ENCODE measurements at regions not wholly inside any gene's neighbourhood (a gene's known extent, or its start where the extent isn't known, plus 50 kb on each side); places are given as distances from the start of the nearest gene placed in this dataset.

DNA sequence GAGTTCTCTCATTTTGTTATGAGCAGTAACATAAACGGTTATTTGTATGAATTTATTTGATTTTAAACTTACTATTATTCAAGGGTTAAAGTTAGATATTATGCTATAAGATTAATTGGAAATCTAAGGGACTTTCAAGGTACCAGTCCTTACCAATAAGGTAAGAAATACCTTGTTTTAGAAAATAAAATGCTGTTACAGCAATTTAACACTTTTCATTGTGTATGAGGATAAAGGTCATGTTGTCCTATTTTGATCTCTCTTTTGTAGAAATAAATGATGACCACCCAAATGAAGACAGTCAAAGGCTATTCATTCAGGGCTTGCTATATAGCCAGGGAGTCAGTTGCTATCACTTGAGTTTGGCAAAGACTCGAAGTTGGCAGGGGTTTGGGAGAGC lies 1185.9 kb upstream of the GOT2 start:
- DNase-seq (ENCODE audit: low read depth, low spot score), result no peak
- no peak overlapping the region for H3K4me3 ChIP-seq (ENCODE audit: low read length)

- DNase-seq (ENCODE audit: low read depth, low spot score), result no peak
- no peak overlapping the region for H3K4me3 ChIP-seq (ENCODE audit: low read length)
Observed at GRCh38 chr16:59913666-59914065, 1179.5 kb upstream of the GOT2 start.

GRCh38 chr16:59909262-59909661 lies 1175.1 kb upstream of the GOT2 start:
- no peak overlapping the region for H3K4me3 ChIP-seq (ENCODE audit: low read length)
- no peak for DNase-seq (ENCODE audit: low read depth, low spot score)

- no peak for DNase-seq (ENCODE audit: low read depth, low spot score)
- no peak overlapping the region for H3K4me3 ChIP-seq (ENCODE audit: low read length)
Observed at GRCh38 chr16:59907611-59908010, 1173.5 kb upstream of the GOT2 start.

GRCh38 chr16:59905606-59906005 lies 1171.5 kb upstream of the GOT2 start:
- DNase-seq (ENCODE audit: low read depth, low spot score), result no peak
- H3K4me3 ChIP-seq (ENCODE audit: low read length), result no peak overlapping the region

GRCh38 chr16:59905131-59905530 lies 1171.0 kb upstream of the GOT2 start:
- DNase-seq (ENCODE audit: low read depth, low spot score), result no peak
- H3K4me3 ChIP-seq (ENCODE audit: low read length), result no peak overlapping the region

DNA sequence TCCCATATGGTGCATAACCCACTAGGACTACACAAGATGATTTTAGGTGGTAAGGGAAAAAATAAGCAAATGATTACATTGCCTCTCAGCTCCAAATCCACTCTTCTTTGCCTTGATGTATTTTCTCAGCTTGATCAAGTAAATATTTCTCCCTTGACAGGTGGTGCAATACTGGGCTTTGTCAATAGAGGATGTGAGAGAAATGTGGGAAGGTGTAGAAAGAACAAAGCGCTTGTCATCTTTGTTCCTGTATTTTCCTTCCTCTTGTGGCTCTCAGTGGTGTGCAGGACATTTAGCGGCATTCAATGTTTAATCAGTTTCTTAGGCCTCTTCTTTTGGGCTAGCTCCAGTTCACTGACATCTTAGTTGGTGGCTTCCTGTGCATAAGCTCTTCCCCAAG lies 1165.8 kb upstream of the GOT2 start:
- no peak overlapping the region for H3K4me3 ChIP-seq (ENCODE audit: low read length)
- DNase-seq (ENCODE audit: low read depth, low spot score), result no peak

DNA sequence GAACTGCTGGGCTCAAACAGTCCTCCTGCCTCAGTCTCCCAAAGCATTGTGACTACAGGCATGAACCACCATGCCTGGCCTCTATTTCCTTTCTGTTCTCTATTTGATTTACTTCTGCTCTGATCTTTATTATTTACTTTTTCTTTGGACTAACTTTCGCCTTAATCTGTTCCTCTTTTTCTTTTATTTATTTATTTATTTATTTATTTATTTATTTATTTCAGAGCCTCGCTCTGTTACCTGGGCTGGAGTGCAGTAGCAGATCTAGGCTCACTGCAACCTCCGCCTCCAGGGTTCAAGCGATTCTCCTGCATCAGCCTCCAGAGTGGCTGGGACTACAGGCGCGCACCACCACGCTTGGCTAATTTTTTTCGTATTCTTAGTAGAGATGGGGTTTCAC lies 1158.3 kb upstream of the GOT2 start:
- H3K4me3 ChIP-seq (ENCODE audit: low read length), result no peak overlapping the region
- no peak for DNase-seq (ENCODE audit: low read depth, low spot score)

- H3K4me3 ChIP-seq (ENCODE audit: low read length), result no peak overlapping the region
- DNase-seq (ENCODE audit: low read depth, low spot score), result no peak
Observed at GRCh38 chr16:59887856-59888255, 1153.7 kb upstream of the GOT2 start.

DNA sequence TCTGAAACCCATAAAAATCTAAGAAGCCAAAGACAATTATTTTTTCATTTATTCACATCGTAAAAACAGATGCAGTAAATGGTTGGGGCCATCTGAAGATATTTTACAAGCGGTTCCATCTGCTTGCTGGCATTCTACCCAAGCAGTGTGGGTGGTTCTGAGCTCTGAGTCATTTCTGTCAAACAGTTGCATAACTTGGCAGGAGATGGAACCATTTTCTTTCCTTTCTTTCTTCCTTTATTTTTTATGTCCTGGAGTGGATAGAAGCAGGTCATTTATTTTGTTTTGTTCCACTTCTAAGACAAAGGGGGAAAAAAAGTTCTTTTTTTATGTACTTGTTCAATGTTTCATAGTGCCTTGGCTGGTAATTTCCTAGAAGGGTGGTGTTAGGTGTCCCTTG lies 1151.9 kb upstream of the GOT2 start:
- no peak for DNase-seq (ENCODE audit: low read depth, low spot score)
- H3K4me3 ChIP-seq (ENCODE audit: low read length), result no peak overlapping the region

DNA sequence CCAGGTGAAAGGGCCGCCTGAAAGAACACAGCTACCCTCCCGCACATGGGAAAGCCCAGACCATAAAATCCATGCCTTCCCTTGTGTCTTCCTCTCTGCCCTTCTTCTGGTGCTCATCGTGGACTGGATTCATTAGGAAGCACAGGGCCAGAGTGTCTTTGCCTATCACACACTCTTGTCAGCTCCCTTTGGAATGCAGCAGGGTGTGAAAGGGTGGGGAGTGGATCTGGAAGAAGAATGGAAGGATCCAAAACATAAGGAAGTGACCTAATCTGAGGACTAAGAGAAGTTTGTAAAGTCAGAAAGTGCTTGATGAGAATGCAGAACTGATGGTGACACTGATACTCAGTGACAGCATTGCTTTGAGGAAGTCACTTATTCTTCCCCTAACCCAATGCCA lies 1147.3 kb upstream of the GOT2 start:
- no peak overlapping the region for H3K4me3 ChIP-seq (ENCODE audit: low read length)
- no peak for DNase-seq (ENCODE audit: low read depth, low spot score)

DNA sequence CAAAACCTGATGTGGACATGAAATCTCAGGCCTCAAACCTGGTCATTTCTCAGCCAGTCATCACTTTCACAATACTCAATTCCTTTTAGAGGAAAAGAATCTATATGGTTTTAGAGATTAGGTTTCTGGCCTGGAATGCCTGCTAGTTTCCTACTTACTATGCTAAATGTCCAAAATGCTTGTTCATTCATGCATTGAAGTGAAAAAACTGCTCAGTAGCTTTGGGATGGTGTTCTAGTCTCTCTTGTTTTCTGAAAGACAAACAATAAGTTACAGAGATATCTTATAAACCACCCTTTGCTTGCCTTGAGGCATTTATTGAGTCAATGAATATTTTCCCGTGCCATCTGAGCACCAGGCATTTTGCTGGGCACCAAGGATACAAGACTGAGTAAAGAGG lies 1146.5 kb upstream of the GOT2 start:
- no peak for DNase-seq (ENCODE audit: low read depth, low spot score)
- H3K4me3 ChIP-seq (ENCODE audit: low read length), result no peak overlapping the region

GRCh38 chr16:59878999-59879398 lies 1144.9 kb upstream of the GOT2 start:
- no peak for DNase-seq (ENCODE audit: low read depth, low spot score)

DNA sequence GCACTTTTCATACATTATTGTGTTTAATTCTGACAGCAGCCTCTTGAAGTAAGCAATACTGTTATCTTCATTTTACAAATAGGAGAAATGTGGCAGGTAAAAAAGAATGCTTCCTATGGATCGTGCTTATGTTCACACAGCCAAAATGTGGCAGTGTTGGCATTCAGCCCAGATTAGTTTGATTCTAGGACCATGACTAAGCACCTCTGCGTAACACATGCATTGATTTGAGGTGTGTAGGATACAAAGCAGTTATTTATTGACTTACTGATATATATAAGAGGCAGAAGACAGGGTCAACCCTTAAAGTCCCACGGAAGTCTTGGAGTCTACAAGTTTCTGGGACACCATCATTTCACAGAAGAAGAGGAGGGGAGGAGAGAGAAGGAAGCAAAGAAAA lies 1144.4 kb upstream of the GOT2 start:
- no peak for DNase-seq (ENCODE audit: low read depth, low spot score)
- H3K4me3 ChIP-seq (ENCODE audit: low read length), result no peak overlapping the region

More at GRCh38 chr16:59878999-59879398, 1144.9 kb upstream of the GOT2 start:
- no peak overlapping the region for H3K4me3 ChIP-seq (ENCODE audit: low read length)

DNA sequence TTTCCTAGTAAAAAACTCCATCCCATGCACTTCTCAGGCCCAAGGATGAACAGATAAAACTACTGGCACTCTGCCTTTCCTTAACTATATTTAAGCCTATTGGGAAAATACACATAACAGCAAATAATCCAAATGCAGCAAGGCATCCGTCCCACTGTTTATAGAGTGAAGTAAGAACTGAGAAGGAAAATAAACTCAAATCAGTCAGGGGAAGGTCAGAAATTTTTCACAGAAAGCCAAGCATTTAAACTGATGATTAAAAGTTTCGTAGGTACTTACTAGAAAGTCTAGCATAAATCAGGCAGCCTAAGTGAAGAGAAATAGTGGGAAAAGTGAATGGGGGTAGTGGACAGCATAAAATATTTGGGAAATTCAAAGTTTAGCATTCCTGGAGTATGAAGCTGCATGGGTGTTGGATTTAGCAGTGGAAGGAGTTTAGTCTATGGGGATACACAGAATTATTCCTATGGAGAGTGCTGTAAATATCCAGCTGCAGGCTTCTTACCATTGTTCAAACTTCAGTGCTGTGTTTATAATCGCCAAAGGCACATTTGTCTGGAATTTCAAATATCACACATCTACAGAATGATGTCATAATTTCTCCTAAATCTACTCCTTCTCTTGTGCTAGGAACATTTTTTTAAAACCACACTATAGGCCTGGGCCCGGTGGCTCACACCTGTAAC lies 1131.0 kb upstream of the GOT2 start:
- DNase-seq (ENCODE audit: low read depth, low spot score), result no peak
- H3K4me3 ChIP-seq (ENCODE audit: low read length), result no peak overlapping the region

DNA sequence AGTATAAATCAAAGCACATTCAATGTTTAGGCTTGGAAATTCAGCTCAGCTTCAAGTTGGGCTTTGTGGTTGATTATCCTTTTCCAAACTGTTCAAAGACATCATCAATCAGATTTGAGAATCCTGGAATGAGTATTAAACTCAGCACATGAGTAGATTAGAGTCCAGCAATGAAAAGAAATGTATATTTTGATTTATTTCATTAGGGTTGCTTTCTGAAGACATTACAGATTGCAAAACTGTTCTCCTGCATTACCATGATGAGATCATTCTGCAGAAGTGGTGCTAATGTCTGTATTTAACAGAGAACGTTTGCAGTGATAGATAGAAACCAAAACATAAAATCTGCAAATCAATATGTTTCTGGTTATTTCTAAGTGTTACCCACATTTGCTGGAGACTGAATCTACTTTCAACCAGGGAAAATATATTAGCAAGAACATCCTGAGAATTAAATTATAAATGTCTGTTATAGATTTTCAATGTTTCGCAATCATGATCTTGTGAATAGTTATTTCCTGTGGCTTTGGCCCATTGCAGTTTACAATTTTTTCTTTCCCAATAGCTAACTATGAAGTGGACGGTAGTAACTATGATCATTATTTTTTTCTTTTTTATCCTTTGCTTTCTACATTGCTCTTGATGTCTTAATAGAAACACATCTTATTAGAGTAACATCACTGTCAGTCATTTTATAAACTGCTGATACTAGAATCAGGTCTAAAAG lies 1125.7 kb upstream of the GOT2 start:
- no peak overlapping the region for H3K4me3 ChIP-seq (ENCODE audit: low read length)
- DNase-seq (ENCODE audit: low read depth, low spot score), result no peak

GRCh38 chr16:59854846-59855439 lies 1120.8 kb upstream of the GOT2 start:
- DNase-seq (ENCODE audit: low read depth, low spot score), result no peak
- H3K4me3 ChIP-seq (ENCODE audit: low read length), result no peak overlapping the region

DNA sequence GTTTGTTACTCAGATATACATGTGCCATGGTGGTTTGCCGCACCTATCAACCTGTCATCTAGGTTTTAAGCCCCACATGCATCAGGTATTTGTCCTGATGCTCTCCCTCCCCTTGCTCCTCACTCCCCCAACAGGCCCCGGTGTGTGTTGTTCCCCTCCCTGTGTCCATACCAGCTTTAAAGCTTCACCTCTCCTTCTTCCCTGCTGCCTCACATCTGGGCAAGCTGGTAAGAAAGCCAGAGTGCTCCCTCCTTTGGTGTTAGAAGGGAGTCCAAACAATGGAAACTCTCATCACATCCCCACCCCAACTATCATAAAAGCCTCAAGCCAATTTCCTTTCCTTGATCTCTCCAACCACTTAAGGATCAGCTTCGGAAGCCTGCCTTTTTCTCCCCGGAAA lies 1115.6 kb upstream of the GOT2 start:
- no peak overlapping the region for H3K4me3 ChIP-seq (ENCODE audit: low read length)
- DNase-seq (ENCODE audit: low read depth, low spot score), result no peak

GRCh38 chr16:59848296-59848695 lies 1114.2 kb upstream of the GOT2 start:
- no peak overlapping the region for H3K4me3 ChIP-seq (ENCODE audit: low read length)
- DNase-seq (ENCODE audit: low read depth, low spot score), result no peak

DNA sequence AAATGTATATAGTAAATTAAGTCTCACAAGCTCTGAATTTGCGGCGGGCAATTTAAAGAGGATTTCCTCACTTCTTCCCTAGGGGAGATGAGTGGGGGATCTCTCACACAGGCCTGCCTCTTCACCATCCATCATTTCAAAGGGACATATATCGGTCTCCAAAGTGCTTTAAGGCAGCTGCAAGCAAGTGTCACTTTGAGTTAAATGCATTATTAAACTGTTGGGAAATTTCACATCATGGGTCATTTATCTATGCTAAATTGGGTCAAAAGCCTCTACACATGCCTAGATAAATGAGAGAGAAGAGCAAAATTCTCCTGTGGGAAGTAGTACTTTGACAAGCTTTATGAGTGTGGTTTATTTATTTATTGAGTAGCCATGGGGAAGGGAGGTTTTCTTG lies 1106.1 kb upstream of the GOT2 start:
- DNase-seq (ENCODE audit: low read depth, low spot score), result no peak
- H3K4me3 ChIP-seq (ENCODE audit: low read length), result no peak overlapping the region

GRCh38 chr16:59826767-59827166 lies 1092.7 kb upstream of the GOT2 start:
- no peak overlapping the region for H3K4me3 ChIP-seq (ENCODE audit: low read length)
- no peak for DNase-seq (ENCODE audit: low read depth, low spot score)

Measured in Jurkat, Clone E6-1 (cell line).